ENCODE measurements at regions not wholly inside any gene's neighbourhood (a gene's known extent, or its start where the extent isn't known, plus 50 kb on each side); places are given as distances from the start of the nearest gene placed in this dataset.
"Not testable (repeated sequence)": the region's sequence is repeated elsewhere in the genome, so short reads cannot be mapped to it uniquely, and the experiment has no call there.

DNA sequence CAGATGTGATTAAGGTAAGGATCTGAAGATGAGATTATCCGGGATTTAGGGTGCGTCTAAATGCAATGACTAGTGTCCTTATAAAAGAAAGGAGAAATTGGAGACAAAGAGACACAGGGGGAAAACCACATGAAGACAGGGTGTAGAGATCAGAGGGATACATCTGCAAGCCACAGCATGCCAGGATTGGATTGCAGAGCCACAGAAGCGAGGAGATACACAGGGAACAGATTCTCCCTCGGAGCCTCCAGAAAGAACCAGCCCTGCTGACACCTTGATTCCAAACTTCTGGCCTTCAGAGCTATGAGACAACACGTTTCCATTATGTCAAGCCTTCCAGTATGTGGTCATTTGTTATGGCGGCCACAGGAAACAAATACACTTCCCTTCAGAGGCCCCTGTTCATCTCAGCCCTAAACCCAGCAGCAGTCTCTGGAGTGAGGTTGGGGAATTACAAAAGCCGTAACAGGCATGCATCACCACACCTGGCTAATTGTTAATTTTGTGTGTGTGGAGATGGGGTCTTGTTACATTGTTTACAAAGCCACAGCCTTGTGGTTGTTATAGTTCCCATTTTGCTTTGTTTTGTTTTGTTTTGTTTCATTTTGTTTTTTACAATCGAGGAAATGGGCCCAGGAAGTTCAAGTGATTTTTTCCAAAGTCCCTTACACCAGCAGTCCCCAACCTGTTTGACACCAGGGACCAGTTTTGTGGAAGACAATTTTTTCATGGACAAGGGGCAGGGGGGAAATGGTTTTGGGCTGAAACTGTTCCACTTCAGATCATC, 51.6 kb upstream of the LYRM9 start:
- H3K27me3 Mint-ChIP-seq, result no peaks in the 10 kb centered on the region
- H3K27ac Mint-ChIP-seq, result no peak overlapping the region
- CTCF ChIA-PET, result no interaction called here
- no peaks in the 10 kb centered on the region for H3K4me1 Mint-ChIP-seq
- POLR2A ChIA-PET, result no interaction called here
- intact Hi-C loops (cut with DNase I, micrococcal nuclease), result no loop called here
- H3K4me3 Mint-ChIP-seq, result no peak overlapping the region
- no peaks in the 10 kb centered on the region for H3K36me3 Mint-ChIP-seq (ENCODE audit: low read depth)
- H3K9me3 Mint-ChIP-seq (ENCODE audit: low read depth), result no peaks in the 10 kb centered on the region
- no peak for DNase-seq
- ATAC-seq, result no peak

DNA sequence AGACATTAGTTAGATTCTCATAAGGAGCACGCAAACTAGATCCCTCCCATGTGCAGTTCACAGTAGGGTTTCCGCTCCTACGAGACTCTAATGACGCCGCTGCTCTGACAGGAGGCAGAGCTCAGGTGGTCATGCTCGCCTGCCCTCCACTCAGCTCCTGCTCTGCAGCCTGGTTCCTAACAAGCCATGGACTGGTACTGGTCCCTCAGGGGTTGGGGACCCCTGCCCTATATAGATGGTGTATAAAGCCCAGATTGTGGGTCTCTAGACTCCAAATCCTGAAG, 52.1 kb upstream of the LYRM9 start:
- CTCF ChIA-PET, result no interaction called here
- intact Hi-C loops (cut with DNase I, micrococcal nuclease), result no loop called here
- DNase-seq, result no peak
- Mint-ChIP-seq H3K4me3 (no peak overlapping the region), H3K9me3 (ENCODE audit: low read depth) (no peaks in the 10 kb centered on the region), H3K36me3 (ENCODE audit: low read depth) (no peaks in the 10 kb centered on the region), H3K27ac (no peak overlapping the region), H3K4me1 (no peaks in the 10 kb centered on the region), H3K27me3 (no peaks in the 10 kb centered on the region)
- POLR2A ChIA-PET, result no interaction called here
- no peak for ATAC-seq

DNA sequence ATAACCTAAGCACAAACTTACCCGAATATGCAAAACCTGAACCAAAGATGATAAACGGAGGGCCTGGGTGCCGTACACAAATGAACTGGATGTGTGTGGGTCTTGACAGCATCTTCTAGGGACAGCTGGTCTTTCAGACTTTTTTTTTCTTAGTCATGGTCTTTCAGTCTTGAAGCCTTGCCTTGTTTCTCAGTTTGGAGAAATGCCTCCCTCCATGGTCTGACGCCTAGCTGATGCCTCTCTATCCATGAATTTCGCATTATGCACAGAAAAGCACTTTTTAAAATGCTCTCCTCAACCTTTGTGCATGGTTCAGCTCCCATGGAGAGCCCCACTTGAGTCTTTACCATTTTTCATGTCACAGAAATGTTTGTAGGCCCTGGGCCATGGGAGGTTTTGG, 52.8 kb upstream of the LYRM9 start:
- intact Hi-C loops (cut with DNase I, micrococcal nuclease), result no loop called here
- no peak overlapping the region for H3K27ac Mint-ChIP-seq
- H3K4me3 Mint-ChIP-seq, result no peak overlapping the region
- ATAC-seq (no peak), DNase-seq (no peak)
- H3K36me3 Mint-ChIP-seq (ENCODE audit: low read depth), result no peaks in the 10 kb centered on the region
- H3K27me3 Mint-ChIP-seq, result no peaks in the 10 kb centered on the region
- H3K4me1 Mint-ChIP-seq, result no peaks in the 10 kb centered on the region
- no peaks in the 10 kb centered on the region for H3K9me3 Mint-ChIP-seq (ENCODE audit: low read depth)
- ChIA-PET POLR2A (no interaction called here), CTCF (no interaction called here)

DNA sequence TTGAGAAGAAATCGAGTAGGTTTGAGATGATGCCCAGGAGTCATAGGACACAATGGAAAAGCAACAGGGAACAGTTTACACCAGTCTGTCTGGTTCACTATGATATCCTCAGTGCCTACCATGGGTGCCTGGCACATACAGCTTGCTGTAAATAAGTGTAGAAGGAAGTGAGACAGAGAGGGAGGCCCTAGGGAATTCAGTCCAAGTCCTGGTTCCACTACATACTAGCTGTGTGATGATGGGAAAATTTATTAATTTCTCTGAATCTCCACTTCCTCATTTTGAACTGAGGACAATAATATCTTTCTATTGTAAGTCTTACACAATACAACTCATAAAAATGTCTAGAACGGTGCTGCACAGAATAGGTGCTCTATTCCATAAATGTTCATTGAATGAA, 53.3 kb upstream of the LYRM9 start:
- Mint-ChIP-seq H3K27me3 (no peaks in the 10 kb centered on the region), H3K9me3 (ENCODE audit: low read depth) (no peaks in the 10 kb centered on the region), H3K4me1 (no peaks in the 10 kb centered on the region), H3K4me3 (no peak overlapping the region), H3K27ac (no peak overlapping the region), H3K36me3 (ENCODE audit: low read depth) (no peaks in the 10 kb centered on the region)
- DNase-seq (no peak), ATAC-seq (no peak)
- CTCF ChIA-PET, result no interaction called here
- POLR2A ChIA-PET, result no interaction called here
- intact Hi-C loops (cut with DNase I, micrococcal nuclease), result no loop called here

DNA sequence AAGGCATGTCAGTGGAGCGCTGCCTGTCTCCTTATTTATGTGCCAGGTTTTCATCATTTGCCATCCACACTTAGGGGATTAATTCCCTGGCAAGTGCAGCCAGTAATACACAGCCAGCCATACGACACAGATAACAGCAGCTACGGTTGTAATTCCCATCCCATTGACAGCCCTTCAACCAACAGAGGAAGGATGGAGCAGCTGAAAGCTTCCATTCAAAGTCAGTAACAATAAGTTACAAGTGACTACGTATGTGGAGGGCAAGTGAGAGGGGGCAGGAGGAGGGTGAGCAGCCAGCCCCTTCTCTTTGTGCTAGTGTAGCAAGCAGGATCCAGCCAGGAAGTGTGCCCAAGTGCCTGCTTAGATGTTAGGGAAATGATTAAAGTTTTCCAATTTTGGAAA, 53.8 kb upstream of the LYRM9 start:
- Mint-ChIP-seq H3K9me3 (ENCODE audit: low read depth) (no peaks in the 10 kb centered on the region), H3K27ac (no peak overlapping the region), H3K4me3 (no peak overlapping the region), H3K36me3 (ENCODE audit: low read depth) (no peaks in the 10 kb centered on the region), H3K4me1 (no peaks in the 10 kb centered on the region), H3K27me3 (peaks cover 2% of the 10 kb centered on the region)
- no peak for DNase-seq
- intact Hi-C loops (cut with DNase I, micrococcal nuclease), result no loop called here
- ATAC-seq, result no peak
- ChIA-PET POLR2A (no interaction called here), CTCF (no interaction called here)

DNA sequence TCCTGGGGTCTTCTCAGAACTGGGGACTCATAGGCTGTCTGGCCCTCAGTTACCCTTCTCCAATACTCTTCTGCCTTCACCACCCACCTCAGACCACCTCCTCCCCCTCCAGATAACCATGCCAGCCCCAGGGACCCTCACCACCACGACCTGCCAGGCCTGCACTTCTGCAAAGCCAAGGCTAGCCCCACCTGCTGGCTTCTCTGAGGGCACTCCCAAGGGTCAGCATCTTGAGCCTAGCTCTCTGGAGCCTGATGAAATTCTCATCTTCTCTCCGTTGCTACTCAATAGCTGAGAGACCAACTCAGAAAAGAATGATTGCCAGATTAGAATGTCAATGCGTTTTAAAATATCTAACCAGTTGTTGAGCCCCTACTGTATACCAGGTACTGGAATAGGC, 56.1 kb upstream of the LYRM9 start:
- intact Hi-C loops (cut with DNase I, micrococcal nuclease), result no loop called here
- Mint-ChIP-seq H3K36me3 (ENCODE audit: low read depth) (no peaks in the 10 kb centered on the region), H3K27ac (no peak overlapping the region), H3K4me1 (no peaks in the 10 kb centered on the region), H3K9me3 (ENCODE audit: low read depth) (no peaks in the 10 kb centered on the region), H3K27me3 (peaks cover 4% of the 10 kb centered on the region), H3K4me3 (no peak overlapping the region)
- ChIA-PET POLR2A (no interaction called here), CTCF (interaction anchor here (0.7 kb wide), 1 partner anchor 295 kb away, joined by 3 read pairs; no protein-coding TSS in a partner anchor)
- no peak for ATAC-seq
- DNase-seq, result no peak

DNA sequence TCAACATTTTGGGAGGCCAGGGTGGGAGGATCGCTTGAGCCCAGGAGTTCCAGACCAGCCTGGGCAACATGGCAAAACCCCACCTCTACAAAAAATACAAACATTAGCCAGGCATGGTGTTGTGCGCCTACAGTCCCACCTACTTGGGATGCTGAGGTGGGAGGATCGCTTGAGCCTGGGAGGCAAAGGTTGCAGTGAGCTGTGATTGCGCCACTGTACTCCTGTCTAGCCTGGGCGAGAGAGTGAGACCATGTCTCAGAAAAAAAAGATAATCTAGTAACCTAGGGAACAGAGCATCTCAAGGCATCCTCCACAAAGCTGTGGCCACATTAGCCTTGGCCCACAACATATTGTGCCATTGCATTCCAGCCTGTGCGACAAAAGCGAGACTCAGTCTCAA, 57.1 kb upstream of the LYRM9 start:
- H3K4me1 Mint-ChIP-seq; DNase-seq; POLR2A ChIA-PET; H3K9me3 Mint-ChIP-seq (ENCODE audit: low read depth); H3K27ac Mint-ChIP-seq; H3K27me3 Mint-ChIP-seq; ATAC-seq; CTCF ChIA-PET; H3K4me3 Mint-ChIP-seq; intact Hi-C loops (cut with DNase I, micrococcal nuclease); H3K36me3 Mint-ChIP-seq (ENCODE audit: low read depth): not testable (repeated sequence)

DNA sequence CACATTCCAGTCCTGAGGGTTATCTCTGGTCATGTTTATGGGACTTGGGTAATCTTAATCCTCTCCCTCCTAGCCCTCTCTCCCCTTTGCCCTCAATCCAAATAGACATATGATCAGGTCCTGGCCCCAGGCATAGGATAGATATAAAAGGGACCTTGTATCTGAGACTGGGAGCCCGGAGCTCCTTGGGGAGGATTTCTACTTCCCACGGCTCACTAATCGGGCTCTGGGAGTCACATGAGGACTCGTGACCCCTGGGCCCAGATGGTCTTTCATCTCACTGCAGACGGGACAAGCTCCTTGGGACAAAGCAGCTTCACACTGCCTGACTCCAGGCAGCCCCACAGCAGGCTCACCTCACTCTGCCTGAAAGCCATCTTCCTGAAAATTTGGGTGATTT, 57.8 kb upstream of the LYRM9 start:
- CTCF ChIA-PET, result no interaction called here
- H3K9me3 Mint-ChIP-seq (ENCODE audit: low read depth), result no peaks in the 10 kb centered on the region
- peaks cover 4% of the 10 kb centered on the region for H3K27me3 Mint-ChIP-seq
- POLR2A ChIA-PET, result no interaction called here
- H3K36me3 Mint-ChIP-seq (ENCODE audit: low read depth), result no peaks in the 10 kb centered on the region
- no peak overlapping the region for H3K27ac Mint-ChIP-seq
- ATAC-seq, result no peak
- DNase-seq, result no peak
- intact Hi-C loops (cut with DNase I, micrococcal nuclease), result no loop called here
- H3K4me1 Mint-ChIP-seq, result no peaks in the 10 kb centered on the region
- no peak overlapping the region for H3K4me3 Mint-ChIP-seq

DNA sequence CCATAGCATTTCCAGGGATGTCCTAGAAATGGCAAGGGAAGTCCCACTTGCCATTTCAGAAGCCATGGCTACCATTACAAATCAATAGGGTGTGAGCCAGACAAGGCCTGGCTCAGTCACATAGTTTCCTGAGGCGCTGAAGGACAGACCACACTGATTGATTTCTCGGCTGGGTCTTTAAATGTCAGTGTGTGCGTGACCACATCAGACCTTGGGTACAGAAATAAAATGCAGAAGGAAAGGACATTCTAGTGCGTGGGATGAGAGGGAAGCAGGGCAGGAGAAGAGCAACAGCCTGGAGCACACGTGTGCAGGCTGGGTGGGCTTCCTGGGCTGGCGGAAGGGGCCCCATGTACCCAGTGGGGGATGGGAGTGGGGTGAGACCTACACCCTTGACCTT, 58.7 kb upstream of the LYRM9 start:
- DNase-seq (no peak), ATAC-seq (no peak)
- no peak overlapping the region for H3K4me3 Mint-ChIP-seq
- H3K4me1 Mint-ChIP-seq, result no peaks in the 10 kb centered on the region
- H3K27me3 Mint-ChIP-seq, result peaks cover 4% of the 10 kb centered on the region
- ChIA-PET CTCF (no interaction called here), POLR2A (no interaction called here)
- H3K36me3 Mint-ChIP-seq (ENCODE audit: low read depth), result no peaks in the 10 kb centered on the region
- no peaks in the 10 kb centered on the region for H3K9me3 Mint-ChIP-seq (ENCODE audit: low read depth)
- intact Hi-C loops (cut with DNase I, micrococcal nuclease), result no loop called here
- no peak overlapping the region for H3K27ac Mint-ChIP-seq

DNA sequence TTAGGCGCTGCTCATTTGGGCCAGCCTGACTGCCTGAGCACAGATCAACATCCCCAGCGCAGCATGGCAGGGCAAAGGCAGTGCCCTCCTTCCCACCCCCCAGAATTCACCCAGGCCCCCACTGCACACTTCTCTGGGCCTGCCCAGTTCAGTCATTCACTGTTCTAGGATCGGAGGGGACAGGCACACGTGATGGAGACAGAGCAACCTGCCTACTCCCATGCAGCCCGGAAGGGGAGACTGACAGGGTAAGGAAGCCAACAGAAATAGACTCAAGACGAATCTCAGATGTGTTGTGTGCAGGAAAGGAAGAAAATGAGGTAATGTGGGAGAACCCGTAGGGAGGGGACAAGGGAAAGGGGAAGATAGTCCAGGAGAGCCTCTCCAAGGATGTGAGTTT, 59.2 kb upstream of the LYRM9 start:
- intact Hi-C loops (cut with DNase I, micrococcal nuclease), result no loop called here
- DNase-seq (no peak), ATAC-seq (no peak)
- CTCF ChIA-PET, result no interaction called here
- Mint-ChIP-seq H3K27ac (no peak overlapping the region), H3K27me3 (peaks cover 4% of the 10 kb centered on the region), H3K4me1 (no peaks in the 10 kb centered on the region), H3K4me3 (no peak overlapping the region), H3K9me3 (ENCODE audit: low read depth) (no peaks in the 10 kb centered on the region), H3K36me3 (ENCODE audit: low read depth) (no peaks in the 10 kb centered on the region)
- POLR2A ChIA-PET, result no interaction called here

DNA sequence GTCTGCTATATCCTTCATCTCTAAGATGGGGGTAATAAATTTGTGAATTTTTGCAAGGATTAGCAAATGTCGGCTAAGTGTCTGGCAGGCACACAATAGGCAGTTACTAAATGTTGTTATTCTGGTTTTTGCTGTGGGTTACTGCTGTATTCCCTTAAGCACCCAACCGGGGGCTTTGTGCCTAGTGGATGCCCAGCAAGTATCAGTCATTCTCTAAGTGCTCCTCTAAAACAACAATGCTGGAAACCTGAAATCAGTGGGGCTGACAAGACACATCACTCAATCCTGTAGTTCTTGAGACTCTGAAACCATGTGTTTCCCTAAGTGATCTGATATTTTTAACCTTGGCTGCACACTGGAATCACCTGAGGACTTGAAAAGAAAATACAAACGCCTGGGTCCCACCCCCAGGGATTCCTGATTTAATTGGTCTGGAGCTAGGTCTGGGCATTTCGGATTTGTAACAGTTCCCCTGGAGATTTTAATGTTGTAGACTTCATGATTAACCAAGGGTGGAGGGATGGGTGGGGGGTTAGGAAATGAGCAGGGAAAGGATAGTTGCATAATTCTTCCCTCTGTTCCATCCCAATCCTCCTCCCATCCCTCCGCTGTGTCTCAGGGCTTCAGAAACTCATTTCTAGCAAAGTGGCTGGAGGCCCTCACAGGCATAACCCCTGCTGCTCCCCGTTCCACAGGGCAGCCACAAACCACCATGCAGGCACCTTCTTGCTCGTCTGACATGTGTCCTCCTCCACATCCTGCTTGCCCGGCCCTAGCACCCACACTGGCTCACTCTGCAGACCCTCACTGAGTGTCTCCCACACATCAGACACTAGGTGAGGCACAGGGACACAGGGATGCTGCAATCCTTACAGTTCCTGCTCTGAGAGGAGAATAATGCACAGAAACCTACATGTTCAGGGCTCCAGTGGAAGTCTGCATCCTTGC, 61.7 kb upstream of the LYRM9 start:
- ATAC-seq (no peak), DNase-seq (no peak)
- CTCF ChIA-PET, result no interaction called here
- Mint-ChIP-seq H3K9me3 (ENCODE audit: low read depth) (no peaks in the 10 kb centered on the region), H3K4me1 (no peaks in the 10 kb centered on the region), H3K36me3 (ENCODE audit: low read depth) (no peaks in the 10 kb centered on the region), H3K4me3 (no peak overlapping the region), H3K27me3 (peaks cover 4% of the 10 kb centered on the region), H3K27ac (no peak overlapping the region)
- intact Hi-C loops (cut with DNase I, micrococcal nuclease), result loop anchor here in 1 of 2 experiments (5.0 kb wide), 1 partner anchor 42 kb away; no protein-coding TSS in a partner anchor
- POLR2A ChIA-PET, result no interaction called here
